Endothelial cell of umbilical vein (primary cell): ENCODE measurements at regions not wholly inside any gene's neighbourhood (a gene's known extent, or its start where the extent isn't known, plus 50 kb on each side); places are given as distances from the start of the nearest gene placed in this dataset.

Source experiments
- BruUV-seq: library from RNA; stranded (reverse); fragments of 400-500 nt; replicated peaks from 2 replicates; lab custom pipeline; 2021; lab: Mats Ljungman, UMichigan
- CTCF ChIA-PET: fragments of 300-600, 350-600 bp; sonication (Branson Sonifier 250); formaldehyde crosslinking; loops from one replicate; lab custom pipeline; 2021; ENCODE audit warnings: antibody characterized with exemption, inconsistent platforms; lab: Charles Lee
- POLR2A ChIA-PET: fragments of 300-600, 350-600 bp; sonication (Branson Sonifier 250); formaldehyde crosslinking; loops from one replicate; lab custom pipeline; 2021; ENCODE audit warnings: antibody characterized with exemption, inconsistent platforms; lab: Charles Lee
- DNase-seq: peaks from one replicate; pipeline ENCODE4 v3.0.0-alpha.2; 2011; ENCODE audit warnings: low read depth, low spot score
- FAIRE-seq: peaks from 2 replicates; lab custom pipeline; 2011; peaks lifted over from hg19 to GRCh38; lab: Jason Lieb, UNC
- H2AFZ ChIP-seq: 2 replicates; pipeline ENCODE4 v1.6.0; 2012; ENCODE audit warnings: low read depth, low read length, control low read depth, inconsistent platforms
- H3K27ac ChIP-seq: 2 replicates; pipeline ENCODE4 v1.5.1; 2011; ENCODE audit warnings: low read depth, mild to moderate bottlenecking, control low read depth, low read length, moderate library complexity; ENCODE audit not compliant: insufficient read depth
- H3K27me3 ChIP-seq, 2 experiments: 2 replicates each; pipeline versions ENCODE4 v1.6.0 to v1.6.1; 2011; ENCODE audit warnings: low read length in 2 of 2, mixed read lengths in 1 of 2; ENCODE audit not compliant: control insufficient read depth in 2 of 2, insufficient read depth in 2 of 2
- H3K36me3 ChIP-seq, 2 experiments: 2 replicates in 1 of 2; 3 replicates in 1 of 2; pipeline ENCODE4 v1.5.1; 2011; ENCODE audit warnings: low read length in 2 of 2, mild to moderate bottlenecking in 1 of 2, moderate library complexity in 1 of 2; ENCODE audit not compliant: control insufficient read depth in 2 of 2, insufficient read depth in 2 of 2; ENCODE audit errors: extremely low read depth in 1 of 2
- H3K4me1 ChIP-seq: 3 replicates; pipeline ENCODE4 v1.5.1; 2011; ENCODE audit warnings: mild to moderate bottlenecking, low read length; ENCODE audit not compliant: control insufficient read depth, insufficient read depth; ENCODE audit errors: extremely low read depth
- H3K4me2 ChIP-seq: 2 replicates; pipeline ENCODE4 v1.6.1; 2011; ENCODE audit warnings: low read length, control low read depth, mixed read lengths; ENCODE audit not compliant: insufficient read depth
- H3K4me3 ChIP-seq, 3 experiments: fragments of 200-600 bp in 1 of 3; sonication (generic), shearing (Covaris generic) in 1 of 3; replicated peaks in 1 of 3; 2 replicates each; pipeline ENCODE4 v1.5.1; 2011 to 2016; ENCODE audit warnings: control low read depth in 3 of 3, low read length in 3 of 3, mild to moderate bottlenecking in 2 of 3, inconsistent platforms in 1 of 3, low read depth in 1 of 3, moderate library complexity in 1 of 3; ENCODE audit not compliant: insufficient read depth in 1 of 3
- H3K79me2 ChIP-seq: 2 replicates; pipeline ENCODE4 v1.6.0; 2012; ENCODE audit warnings: low read length, inconsistent platforms; ENCODE audit not compliant: control insufficient read depth, insufficient read depth
- H3K9ac ChIP-seq: replicated peaks from 2 replicates; pipeline ENCODE3; 2011; ENCODE audit warnings: low read length, control low read depth; ENCODE audit not compliant: insufficient read depth; ENCODE audit errors: extremely low read depth
- H3K9me1 ChIP-seq: replicated peaks from 3 replicates; pipeline ENCODE4 v1.6.0; 2011; ENCODE audit warnings: mild to moderate bottlenecking, low read length; ENCODE audit not compliant: control insufficient read depth, insufficient read depth; ENCODE audit errors: extremely low read depth
- H3K9me3 ChIP-seq: replicated peaks from 2 replicates; pipeline ENCODE4 v1.5.1; 2012; ENCODE audit warnings: low read length, inconsistent platforms; ENCODE audit not compliant: control insufficient read depth, insufficient read depth
- H4K20me1 ChIP-seq: replicated peaks from 2 replicates; pipeline ENCODE3; 2011; ENCODE audit warnings: mild to moderate bottlenecking, low read length; ENCODE audit not compliant: control insufficient read depth, insufficient read depth; ENCODE audit errors: extremely low read depth
- CTCF ChIP-seq, 2 donors: IDR thresholded peaks; 1 replicate in 1 of 2; 2 replicates in 1 of 2; pipeline ENCODE4 v1.5.1; 2011; ENCODE audit warnings: low read length in 2 of 2, mild to moderate bottlenecking in 2 of 2, moderate library complexity in 2 of 2, control low read depth in 1 of 2, inconsistent platforms in 1 of 2, low read depth in 1 of 2; ENCODE audit not compliant: insufficient read depth in 1 of 2; ENCODE audit errors: extremely low read depth in 1 of 2
- FOS ChIP-seq: IDR thresholded peaks from 2 replicates; pipeline ENCODE4 v1.6.1; 2011; ENCODE audit warnings: mild to moderate bottlenecking, low read length, moderate library complexity, borderline replicate concordance; ENCODE audit not compliant: insufficient read depth
- JUN ChIP-seq: IDR thresholded peaks from 2 replicates; pipeline ENCODE4 v1.6.1; 2011; ENCODE audit warnings: borderline replicate concordance, low read depth; ENCODE audit not compliant: insufficient read length, insufficient read depth
- MAX ChIP-seq: IDR thresholded peaks from 2 replicates; pipeline ENCODE4 v1.6.1; 2011; ENCODE audit not compliant: insufficient read depth, insufficient read length
- MYC ChIP-seq: IDR thresholded peaks from one replicate; pipeline ENCODE4 v1.6.1; 2011; ENCODE audit warnings: mild to moderate bottlenecking, low read depth, low read length
- POLR2AphosphoS5 ChIP-seq: IDR thresholded peaks from 2 replicates; pipeline ENCODE4 v1.6.1; 2012; ENCODE audit warnings: low read depth, mild to moderate bottlenecking, control low read depth, low read length, moderate library complexity; ENCODE audit not compliant: insufficient read depth
- dilution Hi-C: fragments of 300-500 bp; cut with MboI; formaldehyde crosslinking; loops from one replicate; pipeline ENCODE4 v1.15.0; 2019; ENCODE audit warnings: low sequenced_read_pairs; ENCODE audit not compliant: extremely low pct_ligation_motif_present
- intact Hi-C: fragments of 100-400 bp; cut with micrococcal nuclease; formaldehyde crosslinking; loops from one replicate; pipeline ENCODE4 v1.10.0; 2022

- H3K9me1 ChIP-seq: no peaks in the 10 kb centered on the region
- H3K27me3 ChIP-seq: peaks cover 2 to 3% of the 10 kb centered on the region in 2 experiments
- H3K4me2 ChIP-seq: no peak overlapping the region
- DNase-seq: no peak
- CTCF ChIA-PET: no interaction called here
- H3K79me2 ChIP-seq: no peaks in the 10 kb centered on the region
- no peak overlapping the region for H3K27ac ChIP-seq
- H3K4me3 ChIP-seq: no peak overlapping the region
- no peaks in the 10 kb centered on the region for H3K9me3 ChIP-seq
- no peak for FAIRE-seq
- no peaks in the 10 kb centered on the region for H3K36me3 ChIP-seq
- H2AFZ ChIP-seq: no peak overlapping the region
- intact Hi-C loops: no loop called here
- dilution Hi-C loops: no loop called here
- POLR2A ChIA-PET: no interaction called here
- no peak for TF ChIP-seq FOS
- no peak for TF ChIP-seq POLR2AphosphoS5
- no peak for TF ChIP-seq MYC
- TF ChIP-seq MAX: no peak
- no peak for TF ChIP-seq CTCF (IDR thresholded peaks at IDR 0.05; ENCODE audit: extremely low read depth in 1 of 2, insufficient read depth in 1 of 2, low read depth in 1 of 2, low read length in 2 of 2)
- TF ChIP-seq JUN: no peak
- H3K9ac ChIP-seq: no peak overlapping the region
- BruUV-seq: no TSS peak
- H3K4me1 ChIP-seq: no peaks in the 10 kb centered on the region
- no peaks in the 10 kb centered on the region for H4K20me1 ChIP-seq
Measured at GRCh38 chr20:48076247-48076646, 291.0 kb upstream of the SULF2 start.
